ENCODE measurements at regions not wholly inside any gene's neighbourhood (a gene's known extent, or its start where the extent isn't known, plus 50 kb on each side); places are given as distances from the start of the nearest gene placed in this dataset.

- H3K9me3 Mint-ChIP-seq = peaks cover 0 to 10% (median 1%) of the 10 kb centered on the region in 7 donors
- H3K27me3 Mint-ChIP-seq = no peaks in the 10 kb centered on the region
- ATAC-seq (ENCODE audit: low read depth in 2 of 2) (no peak), DNase-seq (no peak)
- H3K4me1 Mint-ChIP-seq = no peaks in the 10 kb centered on the region
- H3K27me3 ChIP-seq (ENCODE audit: control insufficient read depth, insufficient read depth, low read length) = no peaks in the 10 kb centered on the region
- no peaks in the 10 kb centered on the region for H3K36me3 ChIP-seq (ENCODE audit: control insufficient read depth, insufficient read depth, low read length)
- H3K9me3 ChIP-seq (ENCODE audit: control insufficient read depth in 2 of 2, low read length in 2 of 2) = no peaks in the 10 kb centered on the region
- H3K4me3 Mint-ChIP-seq = no peak overlapping the region
- H3K27ac ChIP-seq (ENCODE audit: insufficient read depth, low read length, poor library complexity, severe bottlenecking) = no peak overlapping the region
- H3K36me3 Mint-ChIP-seq = no peaks in the 10 kb centered on the region
- no peak overlapping the region for H3K4me3 ChIP-seq (ENCODE audit: low read depth, low read length)
- H3K4me1 ChIP-seq (ENCODE audit: control insufficient read depth, insufficient read depth, low read length, poor library complexity, severe bottlenecking) = no peaks in the 10 kb centered on the region
- H3K27ac Mint-ChIP-seq = no peak overlapping the region
Measured at GRCh38 chr4:157791236-157791635, 381.6 kb downstream of the GASK1B start.

GRCh38 chr4:157787618-157788017 lies 385.2 kb downstream of the GASK1B start:
- no peak overlapping the region for H3K27ac Mint-ChIP-seq
- Histone ChIP-seq H3K36me3 (ENCODE audit: control insufficient read depth, insufficient read depth, low read length) (no peaks in the 10 kb centered on the region), H3K27ac (ENCODE audit: insufficient read depth, low read length, poor library complexity, severe bottlenecking) (no peak overlapping the region), H3K4me1 (ENCODE audit: control insufficient read depth, insufficient read depth, low read length, poor library complexity, severe bottlenecking) (no peaks in the 10 kb centered on the region), H3K27me3 (ENCODE audit: control insufficient read depth, insufficient read depth, low read length) (no peaks in the 10 kb centered on the region), H3K9me3 (ENCODE audit: control insufficient read depth in 2 of 2, low read length in 2 of 2) (no peaks in the 10 kb centered on the region), H3K4me3 (ENCODE audit: low read depth, low read length) (no peak overlapping the region)
- no peak overlapping the region for H3K4me3 Mint-ChIP-seq
- no peak for DNase-seq
- ATAC-seq (ENCODE audit: low read depth in 2 of 2) = no peak
- peaks cover 0 to 11% (median 4%) of the 10 kb centered on the region in 7 donors for H3K9me3 Mint-ChIP-seq
- H3K36me3 Mint-ChIP-seq = no peaks in the 10 kb centered on the region
- H3K27me3 Mint-ChIP-seq = no peaks in the 10 kb centered on the region
- no peaks in the 10 kb centered on the region for H3K4me1 Mint-ChIP-seq

GRCh38 chr4:157781361-157781760 lies 391.5 kb downstream of the GASK1B start:
- Mint-ChIP-seq H3K4me3 (no peak overlapping the region), H3K36me3 (no peaks in the 10 kb centered on the region), H3K9me3 (peaks cover 3 to 13% (median 8%) of the 10 kb centered on the region in 7 donors), H3K4me1 (no peaks in the 10 kb centered on the region), H3K27me3 (no peaks in the 10 kb centered on the region), H3K27ac (no peak overlapping the region)
- H3K9me3 ChIP-seq (ENCODE audit: control insufficient read depth in 2 of 2, low read length in 2 of 2) = no peaks in the 10 kb centered on the region
- H3K36me3 ChIP-seq (ENCODE audit: control insufficient read depth, insufficient read depth, low read length) = no peaks in the 10 kb centered on the region
- no peak for DNase-seq
- no peak overlapping the region for H3K4me3 ChIP-seq (ENCODE audit: low read depth, low read length)
- H3K27ac ChIP-seq (ENCODE audit: insufficient read depth, low read length, poor library complexity, severe bottlenecking) = no peak overlapping the region
- H3K27me3 ChIP-seq (ENCODE audit: control insufficient read depth, insufficient read depth, low read length) = no peaks in the 10 kb centered on the region
- no peak for ATAC-seq (ENCODE audit: low read depth in 2 of 2)
- H3K4me1 ChIP-seq (ENCODE audit: control insufficient read depth, insufficient read depth, low read length, poor library complexity, severe bottlenecking) = no peaks in the 10 kb centered on the region

GRCh38 chr4:157779081-157779480 lies 393.7 kb downstream of the GASK1B start:
- Mint-ChIP-seq H3K9me3 (peaks cover 0 to 11% (median 5%) of the 10 kb centered on the region in 7 donors), H3K4me1 (no peaks in the 10 kb centered on the region), H3K27me3 (no peaks in the 10 kb centered on the region), H3K4me3 (no peak overlapping the region), H3K36me3 (no peaks in the 10 kb centered on the region), H3K27ac (no peak overlapping the region)
- H3K4me1 ChIP-seq (ENCODE audit: control insufficient read depth, insufficient read depth, low read length, poor library complexity, severe bottlenecking) = no peaks in the 10 kb centered on the region
- no peaks in the 10 kb centered on the region for H3K27me3 ChIP-seq (ENCODE audit: control insufficient read depth, insufficient read depth, low read length)
- no peak overlapping the region for H3K27ac ChIP-seq (ENCODE audit: insufficient read depth, low read length, poor library complexity, severe bottlenecking)
- no peak for DNase-seq
- no peaks in the 10 kb centered on the region for H3K9me3 ChIP-seq (ENCODE audit: control insufficient read depth in 2 of 2, low read length in 2 of 2)
- no peaks in the 10 kb centered on the region for H3K36me3 ChIP-seq (ENCODE audit: control insufficient read depth, insufficient read depth, low read length)
- ATAC-seq (ENCODE audit: low read depth in 2 of 2) = no peak
- H3K4me3 ChIP-seq (ENCODE audit: low read depth, low read length) = no peak overlapping the region

GRCh38 chr4:157776930-157777528 lies 395.8 kb downstream of the GASK1B start:
- no peaks in the 10 kb centered on the region for H3K4me1 ChIP-seq (ENCODE audit: control insufficient read depth, insufficient read depth, low read length, poor library complexity, severe bottlenecking)
- H3K27me3 ChIP-seq (ENCODE audit: control insufficient read depth, insufficient read depth, low read length) = no peaks in the 10 kb centered on the region
- no peaks in the 10 kb centered on the region for H3K36me3 ChIP-seq (ENCODE audit: control insufficient read depth, insufficient read depth, low read length)
- no peak for DNase-seq
- Mint-ChIP-seq H3K4me3 (no peak overlapping the region), H3K27ac (no peak overlapping the region), H3K27me3 (no peaks in the 10 kb centered on the region), H3K36me3 (no peaks in the 10 kb centered on the region), H3K9me3 (peaks cover 0 to 9% (median 7%) of the 10 kb centered on the region in 7 donors), H3K4me1 (no peaks in the 10 kb centered on the region)
- ATAC-seq (ENCODE audit: low read depth in 2 of 2) = no peak
- no peaks in the 10 kb centered on the region for H3K9me3 ChIP-seq (ENCODE audit: control insufficient read depth in 2 of 2, low read length in 2 of 2)
- no peak overlapping the region for H3K4me3 ChIP-seq (ENCODE audit: low read depth, low read length)
- H3K27ac ChIP-seq (ENCODE audit: insufficient read depth, low read length, poor library complexity, severe bottlenecking) = no peak overlapping the region

- DNase-seq (no peak), ATAC-seq (ENCODE audit: low read depth in 2 of 2) (no peak)
- no peaks in the 10 kb centered on the region for H3K27me3 Mint-ChIP-seq
- no peaks in the 10 kb centered on the region for H3K9me3 ChIP-seq (ENCODE audit: control insufficient read depth in 2 of 2, low read length in 2 of 2)
- H3K36me3 Mint-ChIP-seq = no peaks in the 10 kb centered on the region
- no peak overlapping the region for H3K27ac ChIP-seq (ENCODE audit: insufficient read depth, low read length, poor library complexity, severe bottlenecking)
- no peak overlapping the region for H3K4me3 Mint-ChIP-seq
- no peaks in the 10 kb centered on the region for H3K27me3 ChIP-seq (ENCODE audit: control insufficient read depth, insufficient read depth, low read length)
- H3K36me3 ChIP-seq (ENCODE audit: control insufficient read depth, insufficient read depth, low read length) = no peaks in the 10 kb centered on the region
- no peaks in the 10 kb centered on the region for H3K4me1 ChIP-seq (ENCODE audit: control insufficient read depth, insufficient read depth, low read length, poor library complexity, severe bottlenecking)
- no peaks in the 10 kb centered on the region for H3K4me1 Mint-ChIP-seq
- no peak overlapping the region for H3K27ac Mint-ChIP-seq
- H3K9me3 Mint-ChIP-seq = peaks cover 0 to 9% (median 0%) of the 10 kb centered on the region in 7 donors
- no peak overlapping the region for H3K4me3 ChIP-seq (ENCODE audit: low read depth, low read length)
Measured at GRCh38 chr4:157775971-157776370, 396.9 kb downstream of the GASK1B start.

- H3K4me1 ChIP-seq (ENCODE audit: control insufficient read depth, insufficient read depth, low read length, poor library complexity, severe bottlenecking) = no peaks in the 10 kb centered on the region
- no peaks in the 10 kb centered on the region for H3K27me3 ChIP-seq (ENCODE audit: control insufficient read depth, insufficient read depth, low read length)
- Mint-ChIP-seq H3K9me3 (peaks cover 0 to 7% (median 2%) of the 10 kb centered on the region in 7 donors), H3K27me3 (no peaks in the 10 kb centered on the region), H3K4me1 (no peaks in the 10 kb centered on the region), H3K4me3 (no peak overlapping the region), H3K36me3 (no peaks in the 10 kb centered on the region), H3K27ac (no peak overlapping the region)
- no peak overlapping the region for H3K27ac ChIP-seq (ENCODE audit: insufficient read depth, low read length, poor library complexity, severe bottlenecking)
- H3K9me3 ChIP-seq (ENCODE audit: control insufficient read depth in 2 of 2, low read length in 2 of 2) = no peaks in the 10 kb centered on the region
- no peaks in the 10 kb centered on the region for H3K36me3 ChIP-seq (ENCODE audit: control insufficient read depth, insufficient read depth, low read length)
- no peak overlapping the region for H3K4me3 ChIP-seq (ENCODE audit: low read depth, low read length)
- DNase-seq (no peak), ATAC-seq (ENCODE audit: low read depth in 2 of 2) (no peak)
Measured at GRCh38 chr4:157772907-157773306, 399.9 kb downstream of the GASK1B start.

- Histone ChIP-seq H3K9me3 (ENCODE audit: control insufficient read depth in 2 of 2, low read length in 2 of 2) (no peaks in the 10 kb centered on the region), H3K27me3 (ENCODE audit: control insufficient read depth, insufficient read depth, low read length) (no peaks in the 10 kb centered on the region), H3K27ac (ENCODE audit: insufficient read depth, low read length, poor library complexity, severe bottlenecking) (no peak overlapping the region), H3K4me1 (ENCODE audit: control insufficient read depth, insufficient read depth, low read length, poor library complexity, severe bottlenecking) (no peaks in the 10 kb centered on the region), H3K36me3 (ENCODE audit: control insufficient read depth, insufficient read depth, low read length) (no peaks in the 10 kb centered on the region), H3K4me3 (ENCODE audit: low read depth, low read length) (no peak overlapping the region)
- Mint-ChIP-seq H3K27ac (no peak overlapping the region), H3K4me1 (no peaks in the 10 kb centered on the region), H3K27me3 (no peaks in the 10 kb centered on the region), H3K4me3 (no peak overlapping the region), H3K36me3 (no peaks in the 10 kb centered on the region), H3K9me3 (peaks cover 0 to 15% (median 6%) of the 10 kb centered on the region in 7 donors)
- ATAC-seq (ENCODE audit: low read depth in 2 of 2) (no peak), DNase-seq (no peak)
Measured at GRCh38 chr4:157768419-157768818, 404.4 kb downstream of the GASK1B start.

Data from CD4-positive, CD25-positive, alpha-beta regulatory T cell (primary cell).